SU-DHL-6 (cell line): ENCODE measurements at regions not wholly inside any gene's neighbourhood (a gene's known extent, or its start where the extent isn't known, plus 50 kb on each side); places are given as distances from the start of the nearest gene placed in this dataset.

Experiments used
- CTCF ChIP-seq: fragments of 200-600 bp; sonication (generic); IDR thresholded peaks from one replicate; pipeline ENCODE4 v1.5.1; 2017; ENCODE audit warnings: antibody characterized with exemption, mild to moderate bottlenecking, low read length, moderate library complexity; ENCODE audit not compliant: insufficient read depth, poor library complexity, severe bottlenecking
- EZH2phosphoT487 ChIP-seq: fragments of 200-600 bp; sonication (generic), shearing (Covaris generic); conservative IDR thresholded peaks from 2 replicates; pipeline ENCODE4 v1.6.1; 2018; ENCODE audit warnings: mild to moderate bottlenecking, antibody characterized with exemption, low read length, moderate library complexity, mixed read lengths

GRCh38 chr20:48433178-48433577 is 394.6 kb downstream of the PREX1 start:
- TF ChIP-seq CTCF (no peak), EZH2phosphoT487 (no peak)
